GM06990 (cell line): ENCODE measurements at regions not wholly inside any gene's neighbourhood (a gene's known extent, or its start where the extent isn't known, plus 50 kb on each side); places are given as distances from the start of the nearest gene placed in this dataset.
"Not testable (repeated sequence)": the region's sequence is repeated elsewhere in the genome, so short reads cannot be mapped to it uniquely, and the experiment has no call there.

Experiments used
- DNase-seq: peaks from one replicate; pipeline ENCODE4 v3.0.0-alpha.2; 2011; ENCODE audit not compliant: insufficient read length; ENCODE audit errors: extremely low read depth
- H3K27me3 ChIP-seq: replicated peaks from 2 replicates; pipeline ENCODE4 v1.6.0; 2011; ENCODE audit warnings: low read length; ENCODE audit not compliant: control insufficient read depth, insufficient read depth
- H3K36me3 ChIP-seq: 2 replicates; pipeline ENCODE4 v1.5.1; 2011; ENCODE audit warnings: low read length; ENCODE audit not compliant: control insufficient read depth, insufficient read depth
- H3K4me3 ChIP-seq: replicated peaks from 2 replicates; pipeline ENCODE4 v1.5.1; 2011; ENCODE audit warnings: low read depth, mild to moderate bottlenecking, control low read depth, low read length
- TF ChIP-seq, protein P1 (sequence below): IDR thresholded peaks from 2 replicates; pipeline ENCODE4 v1.5.1; 2011; ENCODE audit warnings: low read length, control low read depth, mild to moderate bottlenecking, inconsistent platforms; ENCODE audit not compliant: insufficient read depth, poor library complexity, severe bottlenecking

DNA sequence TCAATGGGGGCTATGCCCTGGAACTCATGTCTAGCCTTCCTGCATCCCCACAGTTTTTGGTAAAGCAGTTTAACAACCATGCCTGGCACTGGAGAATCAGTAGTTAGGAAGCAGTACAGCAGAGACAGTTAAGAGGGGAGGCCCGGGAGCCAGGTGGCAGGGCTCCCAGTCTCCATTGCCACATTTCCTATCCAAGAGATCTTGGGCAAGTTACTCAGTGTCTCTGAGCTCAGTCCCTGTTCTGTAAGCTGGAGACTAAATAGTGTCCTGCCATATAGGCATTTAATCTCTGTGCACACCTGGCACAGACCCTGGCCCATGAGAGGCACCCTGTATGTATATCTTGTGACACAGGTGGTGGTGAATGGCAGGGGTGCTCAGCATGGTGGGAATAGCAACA lies 156.1 kb upstream of the EOLA2 start:
- TF ChIP-seq, protein P1, sequence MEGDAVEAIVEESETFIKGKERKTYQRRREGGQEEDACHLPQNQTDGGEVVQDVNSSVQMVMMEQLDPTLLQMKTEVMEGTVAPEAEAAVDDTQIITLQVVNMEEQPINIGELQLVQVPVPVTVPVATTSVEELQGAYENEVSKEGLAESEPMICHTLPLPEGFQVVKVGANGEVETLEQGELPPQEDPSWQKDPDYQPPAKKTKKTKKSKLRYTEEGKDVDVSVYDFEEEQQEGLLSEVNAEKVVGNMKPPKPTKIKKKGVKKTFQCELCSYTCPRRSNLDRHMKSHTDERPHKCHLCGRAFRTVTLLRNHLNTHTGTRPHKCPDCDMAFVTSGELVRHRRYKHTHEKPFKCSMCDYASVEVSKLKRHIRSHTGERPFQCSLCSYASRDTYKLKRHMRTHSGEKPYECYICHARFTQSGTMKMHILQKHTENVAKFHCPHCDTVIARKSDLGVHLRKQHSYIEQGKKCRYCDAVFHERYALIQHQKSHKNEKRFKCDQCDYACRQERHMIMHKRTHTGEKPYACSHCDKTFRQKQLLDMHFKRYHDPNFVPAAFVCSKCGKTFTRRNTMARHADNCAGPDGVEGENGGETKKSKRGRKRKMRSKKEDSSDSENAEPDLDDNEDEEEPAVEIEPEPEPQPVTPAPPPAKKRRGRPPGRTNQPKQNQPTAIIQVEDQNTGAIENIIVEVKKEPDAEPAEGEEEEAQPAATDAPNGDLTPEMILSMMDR: no peak
- DNase-seq: no peak
- no peaks in the 10 kb centered on the region for H3K36me3 ChIP-seq
- H3K4me3 ChIP-seq: no peak overlapping the region
- no peaks in the 10 kb centered on the region for H3K27me3 ChIP-seq

DNA sequence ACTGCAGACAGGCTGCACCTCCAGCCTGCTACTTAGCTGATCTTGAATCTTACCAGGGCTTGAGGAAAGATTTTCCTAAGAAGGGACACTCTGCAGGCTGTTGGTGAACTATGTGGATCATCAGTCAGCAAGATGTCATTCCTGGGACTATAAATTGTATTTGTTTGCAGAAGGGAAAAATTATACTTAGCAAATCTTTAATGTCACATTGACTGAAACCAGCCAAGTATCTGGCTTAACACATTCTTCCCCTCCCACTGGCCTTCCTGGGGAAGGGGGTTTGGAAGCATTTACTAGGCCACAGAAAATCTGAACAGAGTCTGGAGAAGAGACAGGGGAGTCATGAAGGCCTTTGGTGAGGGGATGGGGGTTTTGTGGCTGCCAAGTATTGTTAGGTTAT lies 156.7 kb upstream of the EOLA2 start:
- Histone ChIP-seq H3K27me3 (no peaks in the 10 kb centered on the region), H3K36me3 (no peaks in the 10 kb centered on the region), H3K4me3 (no peak overlapping the region)
- DNase-seq: no peak
- TF ChIP-seq, protein P1: no peak

DNA sequence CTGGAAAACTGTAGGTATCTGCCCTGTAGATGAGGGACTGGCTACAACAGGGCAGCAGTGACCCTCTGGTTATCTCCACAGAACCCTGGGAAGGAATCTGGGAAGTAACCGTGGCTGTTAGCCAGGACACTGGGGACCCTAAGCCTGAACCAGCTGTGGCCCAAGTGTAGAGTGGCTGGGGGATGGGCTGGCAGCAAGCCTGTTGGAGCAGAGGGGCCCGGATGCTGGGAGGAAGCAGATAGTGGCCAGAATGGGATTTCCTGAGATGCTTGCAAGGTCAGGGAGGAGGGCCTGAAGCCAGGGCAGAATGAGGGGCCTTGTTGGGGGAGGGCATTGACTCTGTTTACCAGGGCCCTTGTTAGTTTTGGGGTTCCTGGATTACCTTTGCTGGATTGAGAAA lies 161.0 kb upstream of the EOLA2 start:
- Histone ChIP-seq H3K4me3 (no peak overlapping the region), H3K27me3 (no peaks in the 10 kb centered on the region), H3K36me3 (no peaks in the 10 kb centered on the region)
- DNase-seq: no peak
- TF ChIP-seq, protein P1: no peak

DNA sequence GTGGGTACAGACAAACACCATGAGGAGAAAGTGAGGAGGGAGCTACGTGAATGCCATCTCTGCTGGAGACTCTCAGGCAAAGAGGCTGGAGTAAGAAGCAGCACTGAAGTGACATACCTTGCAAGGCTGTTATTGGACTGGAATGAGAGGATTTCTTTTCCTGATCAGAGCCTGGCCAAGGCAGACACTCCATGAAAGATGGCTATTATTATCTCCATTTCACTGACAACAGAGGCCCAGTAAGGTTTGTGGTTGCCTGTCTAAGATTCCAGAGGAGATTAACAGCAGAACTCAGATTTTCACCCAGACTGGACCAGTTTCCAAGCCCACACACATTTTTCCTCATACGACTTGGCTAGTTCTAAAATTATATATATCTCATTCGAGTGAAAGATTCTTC lies 162.0 kb upstream of the EOLA2 start:
- TF ChIP-seq, protein P1: no peak
- Histone ChIP-seq H3K4me3 (no peak overlapping the region), H3K27me3 (no peaks in the 10 kb centered on the region), H3K36me3 (no peaks in the 10 kb centered on the region)
- DNase-seq: no peak

DNA sequence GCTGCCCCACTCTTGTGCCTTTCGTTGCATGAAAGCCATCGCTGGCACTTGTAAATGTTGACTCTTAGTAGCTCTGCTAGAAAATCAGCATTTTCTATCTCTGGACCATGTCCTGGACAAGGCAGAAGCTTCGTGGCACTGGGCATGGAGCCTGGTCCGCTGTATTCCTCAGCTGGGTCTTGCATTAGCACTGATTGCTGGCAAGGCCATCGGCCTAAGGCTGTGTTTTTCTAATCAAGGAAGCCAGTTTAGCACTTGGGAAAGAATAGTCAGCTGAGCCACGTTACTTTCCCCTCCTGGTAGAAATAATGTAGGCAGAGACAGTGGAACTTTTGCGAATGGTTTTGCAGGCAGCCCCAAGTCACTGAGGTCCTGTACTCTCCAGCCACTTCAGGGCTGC lies 180.2 kb upstream of the EOLA2 start:
- Histone ChIP-seq H3K27me3 (no peaks in the 10 kb centered on the region), H3K4me3 (no peak overlapping the region), H3K36me3 (no peaks in the 10 kb centered on the region)
- no peak for DNase-seq
- TF ChIP-seq, protein P1: no peak

DNA sequence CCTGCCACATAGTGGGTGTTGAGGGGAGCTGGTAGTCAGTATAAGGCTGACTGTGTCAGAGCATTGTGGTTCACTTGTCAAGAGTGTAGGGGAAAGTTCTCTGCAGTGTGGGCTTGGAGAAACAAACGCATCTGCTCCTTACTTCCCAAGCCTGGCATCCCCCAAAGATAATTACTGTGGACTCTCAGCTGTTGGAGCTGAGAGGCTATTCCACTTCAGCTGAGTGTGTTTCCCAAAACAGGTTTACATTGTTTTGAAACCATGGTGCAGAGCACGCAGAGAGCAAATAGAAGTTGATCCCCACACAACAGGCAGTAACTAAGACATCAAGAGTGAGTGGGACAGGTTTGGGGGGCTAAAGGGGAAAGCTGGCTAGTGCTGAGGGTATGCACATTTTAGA lies 181.0 kb upstream of the EOLA2 start:
- TF ChIP-seq, protein P1: no peak
- H3K27me3 ChIP-seq: no peaks in the 10 kb centered on the region
- H3K4me3 ChIP-seq: no peak overlapping the region
- DNase-seq: no peak
- H3K36me3 ChIP-seq: no peaks in the 10 kb centered on the region

DNA sequence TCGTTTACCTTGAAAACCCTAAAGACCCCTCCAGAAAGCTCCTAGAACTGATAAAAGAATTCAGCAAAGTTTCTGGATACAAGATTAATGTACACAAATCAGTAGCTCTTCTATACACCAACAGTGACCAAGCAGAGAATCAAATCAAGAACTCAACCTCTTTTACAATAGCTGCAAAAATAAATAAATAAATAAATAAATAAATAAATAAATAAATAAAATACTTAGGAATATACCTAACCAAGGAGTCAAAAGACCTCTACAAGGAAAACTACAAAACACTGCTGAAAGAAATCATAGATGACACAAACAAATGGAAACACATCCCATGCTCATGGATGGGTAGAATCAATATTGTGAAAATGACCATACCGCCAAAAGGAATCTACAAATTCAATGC lies 186.8 kb upstream of the EOLA2 start:
- H3K27me3 ChIP-seq, DNase-seq, H3K36me3 ChIP-seq, H3K4me3 ChIP-seq: not testable (repeated sequence)
